ENCODE measurements at regions not wholly inside any gene's neighbourhood (a gene's known extent, or its start where the extent isn't known, plus 50 kb on each side); places are given as distances from the start of the nearest gene placed in this dataset.
A peak's percentile ranks its signal among the peaks of the same experiment; 100 is the strongest.

GRCh38 chr9:85302938-85303756 is 438.6 kb downstream of the AGTPBP1 start:
- ChIA-PET CTCF (no interaction called here), POLR2A (no interaction called here)
- Histone ChIP-seq H3K4me1 (ENCODE audit: control insufficient read depth, insufficient read depth, low read length) (no peaks in the 10 kb centered on the region), H3K9me3 (ENCODE audit: control insufficient read depth, insufficient read depth, low read depth, low read length) (no peaks in the 10 kb centered on the region), H3K4me3 (ENCODE audit: low read depth, low read length) (no peak overlapping the region), H3K27ac (ENCODE audit: extremely low read depth, low read depth, low read length) (no peak overlapping the region), H3K36me3 (ENCODE audit: control insufficient read depth in 2 of 2, insufficient read depth in 1 of 2, low read length in 2 of 2) (no peaks in the 10 kb centered on the region)
- TF ChIP-seq ZNF658 (tag by site-specific recombination; IDR thresholded peaks at IDR 0.05) (no peak), ZXDB (tag by site-specific recombination; IDR thresholded peaks at IDR 0.05) (no peak)
- TF ChIP-seq, protein P1, sequence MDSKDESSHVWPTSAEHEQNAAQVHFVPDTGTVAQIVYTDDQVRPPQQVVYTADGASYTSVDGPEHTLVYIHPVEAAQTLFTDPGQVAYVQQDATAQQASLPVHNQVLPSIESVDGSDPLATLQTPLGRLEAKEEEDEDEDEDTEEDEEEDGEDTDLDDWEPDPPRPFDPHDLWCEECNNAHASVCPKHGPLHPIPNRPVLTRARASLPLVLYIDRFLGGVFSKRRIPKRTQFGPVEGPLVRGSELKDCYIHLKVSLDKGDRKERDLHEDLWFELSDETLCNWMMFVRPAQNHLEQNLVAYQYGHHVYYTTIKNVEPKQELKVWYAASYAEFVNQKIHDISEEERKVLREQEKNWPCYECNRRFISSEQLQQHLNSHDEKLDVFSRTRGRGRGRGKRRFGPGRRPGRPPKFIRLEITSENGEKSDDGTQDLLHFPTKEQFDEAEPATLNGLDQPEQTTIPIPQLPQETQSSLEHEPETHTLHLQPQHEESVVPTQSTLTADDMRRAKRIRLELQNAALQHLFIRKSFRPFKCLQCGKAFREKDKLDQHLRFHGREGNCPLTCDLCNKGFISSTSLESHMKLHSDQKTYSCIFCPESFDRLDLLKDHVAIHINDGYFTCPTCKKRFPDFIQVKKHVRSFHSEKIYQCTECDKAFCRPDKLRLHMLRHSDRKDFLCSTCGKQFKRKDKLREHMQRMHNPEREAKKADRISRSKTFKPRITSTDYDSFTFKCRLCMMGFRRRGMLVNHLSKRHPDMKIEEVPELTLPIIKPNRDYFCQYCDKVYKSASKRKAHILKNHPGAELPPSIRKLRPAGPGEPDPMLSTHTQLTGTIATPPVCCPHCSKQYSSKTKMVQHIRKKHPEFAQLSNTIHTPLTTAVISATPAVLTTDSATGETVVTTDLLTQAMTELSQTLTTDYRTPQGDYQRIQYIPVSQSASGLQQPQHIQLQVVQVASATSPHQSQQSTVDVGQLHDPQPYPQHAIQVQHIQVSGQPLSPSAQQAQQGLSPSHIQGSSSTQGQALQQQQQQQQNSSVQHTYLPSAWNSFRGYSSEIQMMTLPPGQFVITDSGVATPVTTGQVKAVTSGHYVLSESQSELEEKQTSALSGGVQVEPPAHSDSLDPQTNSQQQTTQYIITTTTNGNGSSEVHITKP (tag by site-specific recombination; IDR thresholded peaks at IDR 0.05): peak; percentile 32; the same call in 1 of the 2 replicates

DNA sequence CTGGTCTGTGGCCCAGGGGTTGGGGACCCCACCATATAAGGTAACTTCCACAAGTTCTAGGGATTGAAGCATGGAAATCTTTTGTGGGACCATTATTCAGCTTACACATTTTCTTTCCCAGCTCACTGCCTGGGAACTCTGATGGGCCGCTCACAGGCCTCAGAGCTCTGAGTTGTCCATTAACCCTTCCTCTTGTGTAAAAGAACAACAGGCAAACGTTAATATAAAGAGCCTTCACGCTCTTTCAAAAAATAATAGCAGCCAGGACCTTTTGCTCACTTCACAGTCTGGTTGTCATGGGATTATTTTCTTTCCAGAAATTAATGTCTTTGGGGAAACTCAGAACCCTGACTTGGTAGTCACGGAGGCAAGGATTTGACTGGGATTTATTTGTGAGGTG is 443.3 kb downstream of the AGTPBP1 start:
- no peak overlapping the region for H3K4me3 ChIP-seq (ENCODE audit: low read depth, low read length)
- CTCF ChIA-PET: no interaction called here
- TF ChIP-seq ZNF302 (tag by site-specific recombination; IDR thresholded peaks at IDR 0.05; ENCODE audit: low read depth) (no peak), ZIC2 (tag by site-specific recombination; IDR thresholded peaks at IDR 0.05) (no peak), ZNF585B (tag by site-specific recombination; IDR thresholded peaks at IDR 0.05) (no peak), HOXC10 (CRISPR knock-in tag; IDR thresholded peaks at IDR 0.05) (no peak), ZFHX2 (tag by site-specific recombination; conservative IDR thresholded peaks at IDR 0.05) (no peak), ZNF391 (tag by site-specific recombination; IDR thresholded peaks at IDR 0.05; ENCODE audit: borderline replicate concordance, low read depth) (no peak), ZFP69B (tag by site-specific recombination; IDR thresholded peaks at IDR 0.05) (no peak), ZNF530 (tag by site-specific recombination; IDR thresholded peaks at IDR 0.05; ENCODE audit: low read depth) (no peak), ZNF596 (tag by site-specific recombination; IDR thresholded peaks at IDR 0.05) (no peak), ZFP3 (tag by site-specific recombination; IDR thresholded peaks at IDR 0.05; ENCODE audit: low read depth) (no peak), ZNF239 (tag by site-specific recombination; IDR thresholded peaks at IDR 0.05) (no peak), ZNF473 (tag by site-specific recombination; IDR thresholded peaks at IDR 0.05) (no peak), ZNF280D (tag by site-specific recombination; IDR thresholded peaks at IDR 0.05) (no peak)
- TF ChIP-seq, protein P2, sequence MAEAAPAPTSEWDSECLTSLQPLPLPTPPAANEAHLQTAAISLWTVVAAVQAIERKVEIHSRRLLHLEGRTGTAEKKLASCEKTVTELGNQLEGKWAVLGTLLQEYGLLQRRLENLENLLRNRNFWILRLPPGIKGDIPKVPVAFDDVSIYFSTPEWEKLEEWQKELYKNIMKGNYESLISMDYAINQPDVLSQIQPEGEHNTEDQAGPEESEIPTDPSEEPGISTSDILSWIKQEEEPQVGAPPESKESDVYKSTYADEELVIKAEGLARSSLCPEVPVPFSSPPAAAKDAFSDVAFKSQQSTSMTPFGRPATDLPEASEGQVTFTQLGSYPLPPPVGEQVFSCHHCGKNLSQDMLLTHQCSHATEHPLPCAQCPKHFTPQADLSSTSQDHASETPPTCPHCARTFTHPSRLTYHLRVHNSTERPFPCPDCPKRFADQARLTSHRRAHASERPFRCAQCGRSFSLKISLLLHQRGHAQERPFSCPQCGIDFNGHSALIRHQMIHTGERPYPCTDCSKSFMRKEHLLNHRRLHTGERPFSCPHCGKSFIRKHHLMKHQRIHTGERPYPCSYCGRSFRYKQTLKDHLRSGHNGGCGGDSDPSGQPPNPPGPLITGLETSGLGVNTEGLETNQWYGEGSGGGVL (tag by site-specific recombination; IDR thresholded peaks at IDR 0.05): no peak
- TF ChIP-seq, protein P3, sequence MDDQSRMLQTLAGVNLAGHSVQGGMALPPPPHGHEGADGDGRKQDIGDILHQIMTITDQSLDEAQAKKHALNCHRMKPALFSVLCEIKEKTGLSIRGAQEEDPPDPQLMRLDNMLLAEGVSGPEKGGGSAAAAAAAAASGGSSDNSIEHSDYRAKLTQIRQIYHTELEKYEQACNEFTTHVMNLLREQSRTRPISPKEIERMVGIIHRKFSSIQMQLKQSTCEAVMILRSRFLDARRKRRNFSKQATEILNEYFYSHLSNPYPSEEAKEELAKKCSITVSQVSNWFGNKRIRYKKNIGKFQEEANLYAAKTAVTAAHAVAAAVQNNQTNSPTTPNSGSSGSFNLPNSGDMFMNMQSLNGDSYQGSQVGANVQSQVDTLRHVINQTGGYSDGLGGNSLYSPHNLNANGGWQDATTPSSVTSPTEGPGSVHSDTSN (CRISPR knock-in tag; IDR thresholded peaks at IDR 0.05): no peak
- POLR2A ChIA-PET: interaction anchor here (0.6 kb wide), 1 partner anchor 335 kb away, joined by 3 read pairs; no protein-coding TSS in a partner anchor
- H3K36me3 ChIP-seq (ENCODE audit: control insufficient read depth in 2 of 2, insufficient read depth in 1 of 2, low read length in 2 of 2): no peaks in the 10 kb centered on the region
- no peak overlapping the region for H3K27ac ChIP-seq (ENCODE audit: extremely low read depth, low read depth, low read length)
- no peaks in the 10 kb centered on the region for H3K9me3 ChIP-seq (ENCODE audit: control insufficient read depth, insufficient read depth, low read depth, low read length)
- H3K4me1 ChIP-seq (ENCODE audit: control insufficient read depth, insufficient read depth, low read length): no peaks in the 10 kb centered on the region
